ENCODE measurements at regions not wholly inside any gene's neighbourhood (a gene's known extent, or its start where the extent isn't known, plus 50 kb on each side); places are given as distances from the start of the nearest gene placed in this dataset.

DNA sequence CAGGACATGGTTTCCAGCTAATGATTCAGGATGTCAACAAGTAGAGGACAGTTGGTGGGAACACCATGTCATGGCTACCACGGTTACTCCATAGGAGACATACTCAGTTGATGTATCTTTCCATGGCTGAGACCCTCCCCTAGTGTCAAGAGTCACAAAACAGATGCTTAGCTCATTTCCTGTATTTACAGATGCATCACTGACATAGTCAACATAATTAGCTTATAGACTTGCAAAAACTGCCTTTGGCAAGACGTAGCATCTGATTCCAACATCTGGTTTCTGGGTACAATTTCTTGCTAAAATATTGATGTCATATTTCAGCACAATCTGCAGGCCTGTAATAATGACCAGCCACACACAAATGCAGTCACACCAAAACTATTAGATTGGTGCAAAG, 550.3 kb downstream of the FAM181B start:
- TF ChIP-seq, protein P1, sequence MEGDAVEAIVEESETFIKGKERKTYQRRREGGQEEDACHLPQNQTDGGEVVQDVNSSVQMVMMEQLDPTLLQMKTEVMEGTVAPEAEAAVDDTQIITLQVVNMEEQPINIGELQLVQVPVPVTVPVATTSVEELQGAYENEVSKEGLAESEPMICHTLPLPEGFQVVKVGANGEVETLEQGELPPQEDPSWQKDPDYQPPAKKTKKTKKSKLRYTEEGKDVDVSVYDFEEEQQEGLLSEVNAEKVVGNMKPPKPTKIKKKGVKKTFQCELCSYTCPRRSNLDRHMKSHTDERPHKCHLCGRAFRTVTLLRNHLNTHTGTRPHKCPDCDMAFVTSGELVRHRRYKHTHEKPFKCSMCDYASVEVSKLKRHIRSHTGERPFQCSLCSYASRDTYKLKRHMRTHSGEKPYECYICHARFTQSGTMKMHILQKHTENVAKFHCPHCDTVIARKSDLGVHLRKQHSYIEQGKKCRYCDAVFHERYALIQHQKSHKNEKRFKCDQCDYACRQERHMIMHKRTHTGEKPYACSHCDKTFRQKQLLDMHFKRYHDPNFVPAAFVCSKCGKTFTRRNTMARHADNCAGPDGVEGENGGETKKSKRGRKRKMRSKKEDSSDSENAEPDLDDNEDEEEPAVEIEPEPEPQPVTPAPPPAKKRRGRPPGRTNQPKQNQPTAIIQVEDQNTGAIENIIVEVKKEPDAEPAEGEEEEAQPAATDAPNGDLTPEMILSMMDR (IDR thresholded peaks at IDR 0.05) = no peak
- no peak for TF ChIP-seq POLR2A (IDR thresholded peaks at IDR 0.05)
